Kasumi-1 (cell line): ENCODE measurements at regions not wholly inside any gene's neighbourhood (a gene's known extent, or its start where the extent isn't known, plus 50 kb on each side); places are given as distances from the start of the nearest gene placed in this dataset.
"Not testable (repeated sequence)": the region's sequence is repeated elsewhere in the genome, so short reads cannot be mapped to it uniquely, and the experiment has no call there.

Experiments used
- DNase-seq, 2 experiments: peaks; one replicate each; lab custom pipeline; 2025; lab: John Stamatoyannopoulos, UW

- DNase-seq, result no peak
Measured at GRCh38 chr6:26175033-26175427, 87.8 kb downstream of the HFE start.

GRCh38 chr6:26175428-26176181, 88.4 kb downstream of the HFE start:
- DNase-seq, result peak; percentile 86

- DNase-seq, result no peak
Measured at GRCh38 chr6:26179675-26180074, 92.4 kb downstream of the HFE start.

GRCh38 chr6:26180346-26180745, 93.1 kb downstream of the HFE start:
- no peak for DNase-seq

GRCh38 chr6:26183237-26183580, 96.0 kb downstream of the HFE start:
- DNase-seq, result no peak

- peak; percentile 90 to 92 for DNase-seq
Measured at GRCh38 chr6:26183581-26184366, 96.5 kb downstream of the HFE start.

GRCh38 chr6:26184367-26184891, 97.2 kb downstream of the HFE start:
- DNase-seq, result no peak

GRCh38 chr6:26185004-26185403, 97.8 kb downstream of the HFE start:
- DNase-seq, result no peak

- no peak for DNase-seq
Measured at GRCh38 chr6:26185802-26186201, 98.6 kb downstream of the HFE start.

GRCh38 chr6:26186652-26187051, 99.4 kb downstream of the HFE start:
- DNase-seq, result no peak

GRCh38 chr6:26187292-26187691, 100.1 kb downstream of the HFE start:
- DNase-seq, result no peak

- peak; percentile 20 to 75 for DNase-seq
Measured at GRCh38 chr6:26187981-26188635, 100.9 kb downstream of the HFE start.

GRCh38 chr6:26191512-26191911, 104.3 kb downstream of the HFE start:
- not testable (repeated sequence) for DNase-seq

- no peak for DNase-seq
Measured at GRCh38 chr6:26193467-26194328, 106.5 kb downstream of the HFE start.

- DNase-seq, result no peak
Measured at GRCh38 chr6:26194329-26194701, 107.1 kb downstream of the HFE start.

- DNase-seq, result peak in 1 of 2 experiments; percentile 36
Measured at GRCh38 chr6:26194816-26195375, 107.7 kb downstream of the HFE start.

- peak; percentile 80 to 85 for DNase-seq
Measured at GRCh38 chr6:26195376-26195923, 108.2 kb downstream of the HFE start.

GRCh38 chr6:26195924-26196845, 109.0 kb downstream of the HFE start:
- DNase-seq, result peak; percentile 32 to 51

- DNase-seq, result peak; percentile 95 to 96
Measured at GRCh38 chr6:26196846-26197635, 109.8 kb downstream of the HFE start.
